ENCODE measurements at regions not wholly inside any gene's neighbourhood (a gene's known extent, or its start where the extent isn't known, plus 50 kb on each side); places are given as distances from the start of the nearest gene placed in this dataset.

GRCh38 chr16:5296176-5296575 is 198.6 kb upstream of the EEF2KMT start:
- no peak for TF ChIP-seq CTCF (conservative IDR thresholded peaks at IDR 0.05; ENCODE audit: low read depth, low read length)
- no peak for TF ChIP-seq BHLHE40 (IDR thresholded peaks at IDR 0.05; ENCODE audit: low read depth, low read length)
- no peak for TF ChIP-seq POLR2A (IDR thresholded peaks at IDR 0.05; ENCODE audit: low read depth, low read length)
- TF ChIP-seq ELK1 (IDR thresholded peaks at IDR 0.05; ENCODE audit: borderline replicate concordance, low read depth, low read length): no peak
- TF ChIP-seq RFX5 (IDR thresholded peaks at IDR 0.05; ENCODE audit: low read depth, low read length): no peak
- no peak for TF ChIP-seq MAFK (IDR thresholded peaks at IDR 0.05; ENCODE audit: low read depth, low read length)
- TF ChIP-seq MXI1 (IDR thresholded peaks at IDR 0.05; ENCODE audit: borderline replicate concordance, low read depth, low read length): no peak
- no peak for TF ChIP-seq FOS (IDR thresholded peaks at IDR 0.05; ENCODE audit: low read depth, low read length)
- no peak for TF ChIP-seq SMC3 (IDR thresholded peaks at IDR 0.05; ENCODE audit: low read depth, low read length)
- no peak for TF ChIP-seq RAD21 (IDR thresholded peaks at IDR 0.05; ENCODE audit: low read length)
